GM12878 (cell line): ENCODE measurements at regions not wholly inside any gene's neighbourhood (a gene's known extent, or its start where the extent isn't known, plus 50 kb on each side); places are given as distances from the start of the nearest gene placed in this dataset.

Experiments
- BCL11A ChIP-seq: IDR thresholded peaks from 2 replicates; pipeline ENCODE4 v1.6.1; 2011; ENCODE audit warnings: low read depth, low read length
- BMI1 ChIP-seq: fragments of 450-650 bp; IDR thresholded peaks from 2 replicates; pipeline ENCODE4 v1.6.1; 2016; ENCODE audit warnings: mild to moderate bottlenecking, moderate library complexity, borderline replicate concordance
- DPF2 ChIP-seq: fragments of 450-650 bp; IDR thresholded peaks from 2 replicates; pipeline ENCODE4 v1.6.1; 2017; ENCODE audit warnings: mild to moderate bottlenecking
- FOS ChIP-seq: IDR thresholded peaks from 3 replicates; pipeline ENCODE4 v1.6.1; 2011; ENCODE audit warnings: borderline replicate concordance; ENCODE audit not compliant: insufficient read length; ENCODE audit errors: extremely low read depth
- HDAC2 ChIP-seq: fragments of 200-600 bp; sonication (generic); IDR thresholded peaks from 2 replicates; pipeline ENCODE4 v1.6.1; 2017
- MYC ChIP-seq: IDR thresholded peaks from 2 replicates; pipeline ENCODE4 v1.6.1; 2011; ENCODE audit warnings: mild to moderate bottlenecking, low read length, moderate library complexity, inconsistent platforms; ENCODE audit not compliant: insufficient read depth, insufficient replicate concordance, insufficient read length, severe bottlenecking
- POU2F2 ChIP-seq: IDR thresholded peaks from 3 replicates; pipeline ENCODE4 v1.6.1; 2011; ENCODE audit warnings: low read depth, mild to moderate bottlenecking, low read length, borderline replicate concordance
- RAD21 ChIP-seq: IDR thresholded peaks from 2 replicates; pipeline ENCODE4 v1.6.1; 2011; ENCODE audit warnings: mild to moderate bottlenecking, low read depth, low read length, moderate library complexity; ENCODE audit not compliant: insufficient read depth
- RAD51 ChIP-seq: fragments of 450-650 bp; IDR thresholded peaks from 2 replicates; pipeline ENCODE4 v1.6.1; 2016; ENCODE audit warnings: moderate library complexity, mild to moderate bottlenecking, inconsistent platforms
- RB1 ChIP-seq: fragments of 450-650 bp; formaldehyde crosslinking; IDR thresholded peaks from 2 replicates; pipeline ENCODE4 v1.6.1; 2017; ENCODE audit warnings: mild to moderate bottlenecking, borderline replicate concordance
- RUNX3 ChIP-seq: IDR thresholded peaks from 2 replicates; pipeline ENCODE4 v1.6.1; 2012; ENCODE audit warnings: low read length, inconsistent platforms
- SMAD1 ChIP-seq: fragments of 450-650 bp; IDR thresholded peaks from 2 replicates; pipeline ENCODE4 v1.6.1; 2018; ENCODE audit warnings: mild to moderate bottlenecking, low read depth; ENCODE audit not compliant: partially characterized antibody
- SMARCA5 ChIP-seq: fragments of 450-650 bp; IDR thresholded peaks from 2 replicates; pipeline ENCODE4 v1.6.1; 2017; ENCODE audit warnings: mild to moderate bottlenecking
- STAT3 ChIP-seq: IDR thresholded peaks from 2 replicates; pipeline ENCODE4 v1.6.1; 2011; ENCODE audit warnings: low read depth, low read length, improper control_type of control experiment
- TCF3 ChIP-seq: IDR thresholded peaks from 2 replicates; pipeline ENCODE4 v1.6.1; 2012; ENCODE audit warnings: low read depth, mild to moderate bottlenecking, low read length, borderline replicate concordance; ENCODE audit not compliant: insufficient read depth
- ZBED1 ChIP-seq: IDR thresholded peaks from 2 replicates; pipeline ENCODE4 v1.6.1; 2016; ENCODE audit warnings: borderline replicate concordance
- ZNF217 ChIP-seq: fragments of 450-650 bp; IDR thresholded peaks from 2 replicates; pipeline ENCODE4 v1.6.1; 2017; ENCODE audit warnings: antibody characterized with exemption, mild to moderate bottlenecking
- ZSCAN29 ChIP-seq: fragments of 450-650 bp; IDR thresholded peaks from 2 replicates; pipeline ENCODE4 v1.6.1; 2017; ENCODE audit warnings: mild to moderate bottlenecking, moderate library complexity
- TF ChIP-seq, protein P1 (sequence below): IDR thresholded peaks from 2 replicates; pipeline ENCODE4 v1.6.1; 2012; ENCODE audit warnings: mild to moderate bottlenecking, low read depth, low read length
- TF ChIP-seq, protein P2 (sequence below): fragments of 450-650 bp; IDR thresholded peaks from 2 replicates; pipeline ENCODE4 v1.6.1; 2014; ENCODE audit warnings: mild to moderate bottlenecking
- TF ChIP-seq, protein P3 (sequence below): IDR thresholded peaks from 2 replicates; pipeline ENCODE4 v1.6.1; 2011; ENCODE audit warnings: borderline replicate concordance, low read depth, mild to moderate bottlenecking, moderate library complexity, mixed read lengths, low read length; ENCODE audit not compliant: insufficient read depth; ENCODE audit errors: extremely low read length
- TF ChIP-seq, protein P4 (sequence below): IDR thresholded peaks from 2 replicates; pipeline ENCODE4 v1.6.1; 2012; ENCODE audit warnings: low read length, inconsistent platforms

DNA sequence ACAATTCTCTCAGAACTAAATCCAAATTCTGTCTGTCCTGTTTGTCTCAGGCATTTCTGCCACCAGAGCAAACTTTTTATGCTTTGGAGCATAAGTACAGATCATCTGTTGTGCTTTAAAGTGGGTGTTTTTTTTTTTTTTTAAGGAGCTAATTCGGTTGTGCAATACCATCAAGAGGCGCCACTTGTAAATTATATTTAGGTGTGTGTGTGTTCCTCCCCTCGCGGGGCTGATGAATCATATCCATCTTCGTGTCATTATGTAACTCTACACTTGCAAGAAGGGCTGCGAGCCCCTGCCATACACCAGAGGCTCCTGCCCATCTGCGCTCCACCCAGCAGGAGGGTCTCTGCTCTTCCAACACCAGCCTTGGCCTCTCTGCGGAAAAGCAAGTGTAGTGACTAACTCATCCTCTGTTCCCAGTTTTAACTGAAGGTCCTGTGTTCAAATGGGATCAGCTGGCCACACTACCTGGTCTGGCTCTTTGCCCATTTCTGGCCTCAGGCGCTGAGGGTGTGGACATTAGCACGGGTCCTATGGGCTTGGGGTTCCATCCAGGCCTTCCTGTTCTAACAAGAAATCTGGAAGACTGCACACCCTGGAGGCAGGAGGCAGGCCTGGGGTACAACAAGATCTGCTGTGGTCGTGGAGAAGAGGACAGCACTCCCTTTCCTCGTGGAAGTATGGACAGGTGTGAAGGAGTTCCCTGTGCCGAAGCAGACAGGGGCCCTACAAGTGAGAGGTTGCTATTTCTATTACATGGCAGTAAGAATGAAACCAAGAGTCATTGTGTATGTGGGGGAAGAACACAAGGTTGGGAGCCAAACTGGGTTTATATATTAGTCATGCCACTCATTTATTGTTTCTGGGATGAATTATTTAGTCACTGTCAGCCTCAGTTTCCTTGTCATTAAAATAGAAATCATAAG, 96.1 kb upstream of the MBNL2 start (continued):
- TF ChIP-seq, protein P1, sequence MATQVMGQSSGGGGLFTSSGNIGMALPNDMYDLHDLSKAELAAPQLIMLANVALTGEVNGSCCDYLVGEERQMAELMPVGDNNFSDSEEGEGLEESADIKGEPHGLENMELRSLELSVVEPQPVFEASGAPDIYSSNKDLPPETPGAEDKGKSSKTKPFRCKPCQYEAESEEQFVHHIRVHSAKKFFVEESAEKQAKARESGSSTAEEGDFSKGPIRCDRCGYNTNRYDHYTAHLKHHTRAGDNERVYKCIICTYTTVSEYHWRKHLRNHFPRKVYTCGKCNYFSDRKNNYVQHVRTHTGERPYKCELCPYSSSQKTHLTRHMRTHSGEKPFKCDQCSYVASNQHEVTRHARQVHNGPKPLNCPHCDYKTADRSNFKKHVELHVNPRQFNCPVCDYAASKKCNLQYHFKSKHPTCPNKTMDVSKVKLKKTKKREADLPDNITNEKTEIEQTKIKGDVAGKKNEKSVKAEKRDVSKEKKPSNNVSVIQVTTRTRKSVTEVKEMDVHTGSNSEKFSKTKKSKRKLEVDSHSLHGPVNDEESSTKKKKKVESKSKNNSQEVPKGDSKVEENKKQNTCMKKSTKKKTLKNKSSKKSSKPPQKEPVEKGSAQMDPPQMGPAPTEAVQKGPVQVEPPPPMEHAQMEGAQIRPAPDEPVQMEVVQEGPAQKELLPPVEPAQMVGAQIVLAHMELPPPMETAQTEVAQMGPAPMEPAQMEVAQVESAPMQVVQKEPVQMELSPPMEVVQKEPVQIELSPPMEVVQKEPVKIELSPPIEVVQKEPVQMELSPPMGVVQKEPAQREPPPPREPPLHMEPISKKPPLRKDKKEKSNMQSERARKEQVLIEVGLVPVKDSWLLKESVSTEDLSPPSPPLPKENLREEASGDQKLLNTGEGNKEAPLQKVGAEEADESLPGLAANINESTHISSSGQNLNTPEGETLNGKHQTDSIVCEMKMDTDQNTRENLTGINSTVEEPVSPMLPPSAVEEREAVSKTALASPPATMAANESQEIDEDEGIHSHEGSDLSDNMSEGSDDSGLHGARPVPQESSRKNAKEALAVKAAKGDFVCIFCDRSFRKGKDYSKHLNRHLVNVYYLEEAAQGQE, result no peak
- TF ChIP-seq BCL11A (peak; percentile 89), RAD21 (no peak), FOS (no peak), RAD51 (no peak), RUNX3 (peak; percentile 89), BMI1 (no peak), SMARCA5 (no peak), DPF2 (peak; percentile 67; the same call in 1 of the 2 replicates), RB1 (no peak), STAT3 (peak; percentile 69; the same call in 1 of the 2 replicates), MYC (no peak), ZBED1 (peak; percentile 79; the same call in 1 of the 2 replicates), POU2F2 (0 out of 3 replicates have a peak, but pooled peaks have one; percentile 35), TCF3 (0 out of 2 replicates have a peak, but pooled peaks have one; percentile 22), SMAD1 (no peak), HDAC2 (no peak), ZSCAN29 (no peak), ZNF217 (peak; percentile 78)
- TF ChIP-seq, protein P2, sequence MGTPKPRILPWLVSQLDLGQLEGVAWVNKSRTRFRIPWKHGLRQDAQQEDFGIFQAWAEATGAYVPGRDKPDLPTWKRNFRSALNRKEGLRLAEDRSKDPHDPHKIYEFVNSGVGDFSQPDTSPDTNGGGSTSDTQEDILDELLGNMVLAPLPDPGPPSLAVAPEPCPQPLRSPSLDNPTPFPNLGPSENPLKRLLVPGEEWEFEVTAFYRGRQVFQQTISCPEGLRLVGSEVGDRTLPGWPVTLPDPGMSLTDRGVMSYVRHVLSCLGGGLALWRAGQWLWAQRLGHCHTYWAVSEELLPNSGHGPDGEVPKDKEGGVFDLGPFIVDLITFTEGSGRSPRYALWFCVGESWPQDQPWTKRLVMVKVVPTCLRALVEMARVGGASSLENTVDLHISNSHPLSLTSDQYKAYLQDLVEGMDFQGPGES, result no peak
- TF ChIP-seq, protein P3, sequence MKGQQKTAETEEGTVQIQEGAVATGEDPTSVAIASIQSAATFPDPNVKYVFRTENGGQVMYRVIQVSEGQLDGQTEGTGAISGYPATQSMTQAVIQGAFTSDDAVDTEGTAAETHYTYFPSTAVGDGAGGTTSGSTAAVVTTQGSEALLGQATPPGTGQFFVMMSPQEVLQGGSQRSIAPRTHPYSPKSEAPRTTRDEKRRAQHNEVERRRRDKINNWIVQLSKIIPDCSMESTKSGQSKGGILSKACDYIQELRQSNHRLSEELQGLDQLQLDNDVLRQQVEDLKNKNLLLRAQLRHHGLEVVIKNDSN, result no peak
- TF ChIP-seq, protein P4, sequence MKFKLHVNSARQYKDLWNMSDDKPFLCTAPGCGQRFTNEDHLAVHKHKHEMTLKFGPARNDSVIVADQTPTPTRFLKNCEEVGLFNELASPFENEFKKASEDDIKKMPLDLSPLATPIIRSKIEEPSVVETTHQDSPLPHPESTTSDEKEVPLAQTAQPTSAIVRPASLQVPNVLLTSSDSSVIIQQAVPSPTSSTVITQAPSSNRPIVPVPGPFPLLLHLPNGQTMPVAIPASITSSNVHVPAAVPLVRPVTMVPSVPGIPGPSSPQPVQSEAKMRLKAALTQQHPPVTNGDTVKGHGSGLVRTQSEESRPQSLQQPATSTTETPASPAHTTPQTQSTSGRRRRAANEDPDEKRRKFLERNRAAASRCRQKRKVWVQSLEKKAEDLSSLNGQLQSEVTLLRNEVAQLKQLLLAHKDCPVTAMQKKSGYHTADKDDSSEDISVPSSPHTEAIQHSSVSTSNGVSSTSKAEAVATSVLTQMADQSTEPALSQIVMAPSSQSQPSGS, result peak; percentile 72
